Right hindlimb (tissue), 1 donor: ENCODE measurements at regions not wholly inside any gene's neighbourhood (a gene's known extent, or its start where the extent isn't known, plus 50 kb on each side); places are given as distances from the start of the nearest gene placed in this dataset.
"Not testable (repeated sequence)": the region's sequence is repeated elsewhere in the genome, so short reads cannot be mapped to it uniquely, and the experiment has no call there.

Experiments used
- DNase-seq: peaks from one replicate; pipeline ENCODE4 v3.0.0-alpha.2; 2018

- DNase-seq = peak; percentile 29
These were observed 1105.8 kb upstream of the SEMA6A start for GRCh38 chr5:117680426-117680825.

DNA sequence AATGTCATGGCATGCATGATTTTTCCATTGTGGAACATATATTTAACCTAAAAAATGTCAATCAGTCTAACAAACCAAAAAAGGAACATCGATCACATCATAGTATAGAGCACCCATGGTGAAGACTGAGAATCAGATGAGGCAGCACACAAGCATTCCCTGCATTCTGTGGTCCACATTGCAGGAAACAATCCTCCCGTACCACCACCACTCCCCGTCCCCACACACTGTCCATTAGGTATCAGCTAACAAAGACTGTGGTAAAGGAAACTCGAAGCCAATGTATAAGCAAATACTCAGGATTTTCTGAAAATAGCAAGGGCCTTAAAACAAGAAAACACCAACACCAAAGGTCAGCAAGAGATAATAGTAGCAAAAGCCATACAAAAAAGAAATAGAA lies 1104.4 kb upstream of the SEMA6A start:
- no peak for DNase-seq

DNA sequence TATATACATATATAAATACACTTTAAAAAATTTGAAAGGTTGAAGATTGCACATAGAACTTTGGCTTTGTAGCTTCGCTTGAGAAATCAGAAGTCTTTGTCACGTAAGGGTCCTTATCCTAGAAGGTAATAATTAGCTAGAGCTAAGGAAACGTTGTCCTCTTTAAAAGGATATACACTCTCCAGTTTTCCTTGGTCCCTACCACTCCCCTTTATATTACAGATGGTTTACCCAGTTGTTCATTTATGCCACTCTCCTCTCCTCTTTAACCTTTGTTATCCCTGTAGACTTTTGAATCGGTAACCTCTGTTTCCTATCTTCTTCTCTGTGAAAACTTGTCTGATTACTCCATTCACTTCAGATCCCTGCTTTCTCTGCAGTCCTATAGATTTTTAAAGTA lies 1101.0 kb upstream of the SEMA6A start:
- no peak for DNase-seq

GRCh38 chr5:117671551-117671950 lies 1096.9 kb upstream of the SEMA6A start:
- no peak for DNase-seq

DNA sequence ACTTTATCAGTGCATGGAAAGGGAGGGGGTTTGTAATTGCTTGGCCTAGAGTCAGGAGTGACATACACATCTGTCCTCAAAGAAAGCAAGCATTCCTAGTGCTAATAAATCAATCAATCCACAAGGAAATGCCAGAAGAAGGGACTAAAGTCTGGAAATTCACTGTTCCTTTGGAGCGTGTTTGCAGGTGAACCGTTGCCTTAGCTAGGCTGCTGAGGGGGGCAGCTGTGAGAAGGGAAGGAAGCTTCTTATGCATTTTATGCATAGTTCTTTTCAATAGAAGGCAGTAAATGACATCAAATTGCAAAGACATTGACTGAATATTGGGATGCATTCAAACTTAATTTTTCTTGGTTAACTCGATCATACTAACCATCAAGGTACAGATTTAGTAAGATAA lies 1092.5 kb upstream of the SEMA6A start:
- DNase-seq = no peak

DNA sequence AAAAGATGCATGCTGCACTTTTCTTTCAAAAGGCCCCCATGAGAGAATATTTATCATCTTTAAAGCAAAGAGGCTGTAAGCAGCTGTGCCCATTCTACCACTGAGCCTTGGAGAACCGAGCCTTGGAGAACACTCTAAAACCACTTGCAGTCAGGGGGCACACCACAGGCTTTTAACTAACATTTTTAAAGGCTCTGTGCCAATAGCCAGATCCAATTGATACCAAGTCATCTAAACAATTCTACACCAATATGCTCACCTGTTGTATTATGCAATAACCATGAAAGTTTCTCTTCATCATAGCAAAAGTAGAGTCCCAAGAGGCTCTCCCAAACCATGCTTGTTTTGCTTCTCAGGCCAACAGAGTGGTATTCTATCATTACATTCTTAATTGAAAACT lies 1090.5 kb upstream of the SEMA6A start:
- no peak for DNase-seq

DNA sequence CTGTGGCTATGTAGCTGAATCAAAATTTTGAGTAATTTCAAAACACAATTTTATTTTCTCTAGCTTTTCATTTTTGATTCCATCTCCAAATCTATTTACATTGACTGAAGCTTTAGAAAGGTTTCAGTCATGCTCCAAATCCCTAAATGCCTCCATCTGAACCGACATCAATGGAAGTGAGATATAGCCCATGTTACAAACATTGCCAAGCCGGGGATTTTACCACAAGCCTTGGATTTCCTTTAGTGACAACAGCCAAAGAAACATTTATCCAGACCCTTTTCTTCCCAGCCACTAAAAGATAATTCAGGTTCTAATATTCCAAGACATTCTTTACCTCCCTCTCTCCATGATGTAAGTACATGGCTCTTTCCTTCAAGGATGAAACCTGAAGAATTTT lies 1087.7 kb upstream of the SEMA6A start:
- DNase-seq = no peak

DNA sequence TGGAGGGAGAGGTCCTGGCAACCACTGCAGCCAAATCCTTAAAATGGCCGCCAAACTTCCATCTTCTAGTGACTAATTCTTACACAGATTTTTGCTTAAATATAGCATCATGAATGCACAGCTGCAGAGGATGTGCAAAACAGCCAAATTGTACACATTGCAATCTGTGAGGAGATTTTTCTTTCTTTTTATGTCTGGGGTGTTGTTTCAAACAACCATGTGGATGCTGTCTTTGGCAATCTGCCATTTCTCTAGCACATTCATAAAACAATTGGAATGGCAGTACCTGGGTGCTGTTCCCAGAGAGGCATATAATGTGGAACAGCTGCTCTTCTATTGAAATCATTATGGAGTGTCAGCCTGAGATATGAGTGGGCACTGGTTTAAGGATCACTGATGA lies 1082.9 kb upstream of the SEMA6A start:
- DNase-seq = peak; percentile 26

- DNase-seq = no peak
These were observed 1078.3 kb upstream of the SEMA6A start for GRCh38 chr5:117652958-117653280.

GRCh38 chr5:117652036-117652957 lies 1077.7 kb upstream of the SEMA6A start:
- DNase-seq = peak; percentile 29

- DNase-seq = no peak
These were observed 1075.2 kb upstream of the SEMA6A start for GRCh38 chr5:117649821-117650220.

DNA sequence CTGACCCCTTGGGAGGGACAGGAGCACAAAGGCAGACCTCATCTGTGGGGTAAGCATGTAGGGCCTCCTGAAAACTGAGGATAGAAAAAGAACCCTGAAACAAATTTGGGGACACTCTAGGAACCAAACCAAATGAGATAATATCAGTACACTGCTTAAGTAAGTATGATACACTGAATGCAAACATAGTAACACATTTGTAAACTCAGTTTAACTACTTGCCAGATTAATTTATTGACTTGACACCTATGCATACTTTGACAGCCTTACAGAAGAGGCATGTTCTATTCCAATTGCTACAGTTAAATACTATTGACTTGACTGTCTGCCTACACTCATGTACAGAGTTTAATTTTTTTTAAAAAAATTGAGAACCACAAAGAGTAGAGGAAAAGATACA lies 1070.8 kb upstream of the SEMA6A start:
- DNase-seq = no peak

DNA sequence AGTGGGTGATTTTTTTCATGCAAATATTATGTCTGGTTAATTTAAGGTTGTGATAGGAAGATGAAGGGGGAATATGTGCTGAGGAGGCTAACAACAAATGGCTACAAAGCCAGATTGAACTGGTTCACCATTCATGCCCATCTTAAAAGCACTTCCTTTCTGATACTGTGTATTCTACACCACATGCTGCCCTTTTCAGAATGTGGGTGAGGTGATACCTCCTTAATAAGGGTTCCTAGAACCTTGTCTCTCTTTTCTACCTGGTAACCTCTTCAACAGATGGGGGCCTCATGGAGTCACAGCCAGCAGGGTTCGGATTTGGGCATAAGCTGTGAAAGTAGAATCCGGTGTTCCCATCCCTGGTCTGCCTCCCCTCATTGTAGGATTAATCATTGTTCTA lies 1064.0 kb upstream of the SEMA6A start:
- no peak for DNase-seq

- DNase-seq = no peak
These were observed 1058.5 kb upstream of the SEMA6A start for GRCh38 chr5:117633093-117633492.

- no peak for DNase-seq
These were observed 1049.6 kb upstream of the SEMA6A start for GRCh38 chr5:117624201-117624600.

- DNase-seq = peak; percentile 68
These were observed 1048.6 kb upstream of the SEMA6A start for GRCh38 chr5:117623042-117623805.

DNA sequence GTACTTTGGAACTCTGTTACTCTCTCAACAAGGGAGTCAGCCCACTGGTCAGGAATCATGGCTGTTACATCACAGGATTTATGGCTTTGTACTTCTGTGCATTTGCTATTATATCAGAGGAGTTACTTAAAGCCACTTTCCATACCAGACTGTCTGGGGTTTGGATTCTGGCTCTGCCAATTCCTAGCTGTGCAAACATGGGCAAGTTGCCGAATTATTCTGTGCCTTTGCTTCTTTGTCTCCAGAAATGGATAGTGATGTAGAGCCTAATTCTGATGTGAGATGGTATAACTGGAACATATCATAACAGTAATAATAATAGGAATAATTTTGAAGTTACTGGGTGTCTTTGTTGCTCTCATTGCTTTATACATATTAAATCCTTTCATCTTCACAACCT lies 1047.3 kb upstream of the SEMA6A start:
- no peak for DNase-seq

- DNase-seq = no peak
These were observed 1040.6 kb upstream of the SEMA6A start for GRCh38 chr5:117615226-117615625.

DNA sequence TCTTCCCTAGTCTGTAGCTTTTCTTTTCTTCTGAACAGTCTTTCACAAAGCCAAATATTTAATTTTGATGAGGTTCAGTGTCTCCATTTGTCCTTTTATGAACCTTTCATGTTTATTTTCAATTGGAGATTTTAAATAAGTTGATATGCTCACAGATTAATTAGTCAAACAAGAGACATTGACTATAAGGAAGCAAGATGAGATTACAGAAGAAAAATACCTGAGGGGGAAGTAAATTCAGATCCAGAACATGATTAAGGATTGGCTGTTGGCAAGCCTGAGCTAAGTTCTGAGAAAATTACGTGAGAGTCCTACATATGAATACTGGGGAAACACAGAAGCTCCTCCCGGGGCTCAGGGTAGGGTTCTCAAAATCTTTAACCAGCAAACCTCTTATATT lies 1039.8 kb upstream of the SEMA6A start:
- DNase-seq = no peak

DNA sequence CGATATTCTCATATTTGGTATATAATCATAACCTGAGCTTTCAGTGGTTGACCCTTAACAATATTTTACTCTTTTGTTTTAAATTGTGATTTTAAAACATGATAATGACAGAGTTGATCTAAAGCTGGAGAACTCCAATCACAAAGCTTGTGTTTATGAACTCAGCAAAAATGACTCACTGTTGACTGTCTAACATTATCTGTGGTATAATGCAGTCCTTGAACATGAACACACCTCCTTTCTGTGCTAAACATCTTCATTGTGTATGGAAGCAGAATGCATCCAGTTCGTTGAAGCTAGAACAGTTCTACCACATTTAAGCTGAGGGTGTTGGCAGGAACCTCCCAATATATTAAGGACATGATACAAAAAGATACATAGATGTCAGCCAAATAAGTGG lies 1030.2 kb upstream of the SEMA6A start:
- DNase-seq = no peak

GRCh38 chr5:117599811-117600210 lies 1025.2 kb upstream of the SEMA6A start:
- DNase-seq = not testable (repeated sequence)

GRCh38 chr5:117594166-117594565 lies 1019.5 kb upstream of the SEMA6A start:
- no peak for DNase-seq

GRCh38 chr5:117590944-117591343 lies 1016.3 kb upstream of the SEMA6A start:
- no peak for DNase-seq

GRCh38 chr5:117588611-117589010 lies 1014.0 kb upstream of the SEMA6A start:
- DNase-seq = no peak
